GM12875 (cell line): ENCODE measurements at regions not wholly inside any gene's neighbourhood (a gene's known extent, or its start where the extent isn't known, plus 50 kb on each side); places are given as distances from the start of the nearest gene placed in this dataset.
A peak's percentile ranks its signal among the peaks of the same experiment; 100 is the strongest.
"Not testable (repeated sequence)": the region's sequence is repeated elsewhere in the genome, so short reads cannot be mapped to it uniquely, and the experiment has no call there.

Experiments used
- H3K4me3 ChIP-seq: one replicate; pipeline ENCODE4 v1.5.1; 2011; ENCODE audit warnings: low read depth, low read length, control low read depth
- TF ChIP-seq, protein P1 (sequence below): IDR thresholded peaks from 2 replicates; pipeline ENCODE4 v1.5.1; 2011; ENCODE audit warnings: low read depth, mild to moderate bottlenecking, control low read depth, inconsistent platforms, low read length, moderate library complexity, borderline replicate concordance; ENCODE audit not compliant: insufficient read depth

DNA sequence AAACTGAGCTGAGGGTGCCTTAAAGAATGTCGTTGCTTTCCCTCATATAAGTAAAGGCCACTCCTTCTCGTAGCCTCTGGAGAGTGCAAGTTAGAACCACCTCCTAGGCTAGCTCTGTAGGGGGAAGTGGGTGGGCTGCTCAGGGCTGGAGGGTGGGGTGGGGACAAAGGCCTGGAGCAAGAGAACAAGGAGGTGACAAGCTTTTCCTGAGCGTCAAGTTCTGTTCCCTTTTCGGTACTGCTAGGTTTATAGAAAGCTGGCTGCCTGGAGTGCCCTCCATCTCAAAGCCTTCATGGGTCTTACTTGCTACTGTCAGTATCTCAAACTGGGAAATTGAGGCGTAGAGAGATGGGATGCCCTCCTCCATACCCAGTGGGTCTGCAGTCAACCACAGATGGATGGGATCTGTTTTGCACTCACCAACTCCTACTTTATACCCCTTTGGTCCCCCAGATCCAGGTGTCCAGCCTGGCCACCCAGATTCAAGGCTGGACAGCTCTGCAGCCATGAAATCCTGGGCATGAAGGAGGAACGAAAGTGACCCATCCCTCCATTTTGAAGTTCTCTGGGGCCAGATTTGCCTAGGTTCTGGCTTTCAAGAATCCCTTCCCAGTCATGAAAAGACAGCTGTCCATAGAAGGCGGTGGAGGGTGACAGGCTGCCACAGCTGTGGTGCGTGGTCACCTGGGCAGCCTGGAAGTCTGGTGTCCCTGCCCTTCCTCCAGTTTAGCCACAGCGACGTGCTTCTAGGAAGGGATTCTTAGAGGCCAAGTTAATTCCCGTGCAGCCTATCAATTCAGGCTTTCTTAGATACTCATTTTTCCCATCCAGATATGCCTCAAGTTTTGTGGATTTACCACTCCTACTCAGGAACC is 117.8 kb downstream of the CRLF3 start:
- H3K4me3 ChIP-seq = not testable (repeated sequence)

DNA sequence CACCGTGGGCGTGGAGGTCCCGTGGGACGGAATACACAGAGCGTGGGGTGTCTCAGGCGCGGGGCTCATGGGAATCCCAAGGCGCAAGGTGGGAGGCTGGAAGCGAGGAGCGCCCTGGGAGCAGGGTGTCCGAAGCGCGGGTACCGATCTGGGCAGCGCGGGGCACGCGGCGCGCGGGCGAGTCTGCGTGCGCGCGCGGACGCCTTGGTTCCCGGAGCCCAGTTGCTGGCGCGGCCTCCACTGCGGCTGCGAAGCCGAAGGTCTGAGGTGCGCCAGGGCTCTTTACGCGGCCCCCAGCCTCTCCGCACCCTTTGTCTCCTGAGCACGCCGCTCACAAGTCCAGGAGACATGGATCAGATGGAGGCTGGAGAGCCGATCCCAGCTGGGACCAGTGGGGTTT is 118.5 kb downstream of the CRLF3 start:
- not testable (repeated sequence) for H3K4me3 ChIP-seq

DNA sequence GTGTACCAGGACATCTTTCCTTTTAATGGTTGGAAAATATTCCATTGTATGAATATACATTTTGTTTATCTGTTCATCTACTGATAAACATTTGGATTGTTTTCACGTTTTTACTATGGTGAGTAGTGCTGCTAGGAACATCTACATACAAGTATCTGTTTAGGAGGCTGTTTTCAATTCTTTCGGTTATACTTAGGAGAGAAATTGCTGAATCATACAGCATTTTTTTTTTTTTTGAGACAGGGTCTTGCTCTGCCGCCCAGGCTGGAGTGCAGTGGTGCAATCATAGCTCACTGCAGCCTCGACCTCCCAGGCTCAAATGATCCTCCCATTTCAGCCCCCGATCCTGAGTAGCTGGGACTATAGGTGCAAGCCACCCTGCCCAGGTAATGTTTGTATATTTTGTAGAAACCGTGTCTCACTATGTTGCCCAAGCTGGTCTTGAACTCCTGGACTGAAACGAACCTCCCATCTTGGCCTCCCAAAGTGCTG is 122.9 kb downstream of the CRLF3 start:
- H3K4me3 ChIP-seq = no peak overlapping the region
- TF ChIP-seq, protein P1, sequence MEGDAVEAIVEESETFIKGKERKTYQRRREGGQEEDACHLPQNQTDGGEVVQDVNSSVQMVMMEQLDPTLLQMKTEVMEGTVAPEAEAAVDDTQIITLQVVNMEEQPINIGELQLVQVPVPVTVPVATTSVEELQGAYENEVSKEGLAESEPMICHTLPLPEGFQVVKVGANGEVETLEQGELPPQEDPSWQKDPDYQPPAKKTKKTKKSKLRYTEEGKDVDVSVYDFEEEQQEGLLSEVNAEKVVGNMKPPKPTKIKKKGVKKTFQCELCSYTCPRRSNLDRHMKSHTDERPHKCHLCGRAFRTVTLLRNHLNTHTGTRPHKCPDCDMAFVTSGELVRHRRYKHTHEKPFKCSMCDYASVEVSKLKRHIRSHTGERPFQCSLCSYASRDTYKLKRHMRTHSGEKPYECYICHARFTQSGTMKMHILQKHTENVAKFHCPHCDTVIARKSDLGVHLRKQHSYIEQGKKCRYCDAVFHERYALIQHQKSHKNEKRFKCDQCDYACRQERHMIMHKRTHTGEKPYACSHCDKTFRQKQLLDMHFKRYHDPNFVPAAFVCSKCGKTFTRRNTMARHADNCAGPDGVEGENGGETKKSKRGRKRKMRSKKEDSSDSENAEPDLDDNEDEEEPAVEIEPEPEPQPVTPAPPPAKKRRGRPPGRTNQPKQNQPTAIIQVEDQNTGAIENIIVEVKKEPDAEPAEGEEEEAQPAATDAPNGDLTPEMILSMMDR = no peak

DNA sequence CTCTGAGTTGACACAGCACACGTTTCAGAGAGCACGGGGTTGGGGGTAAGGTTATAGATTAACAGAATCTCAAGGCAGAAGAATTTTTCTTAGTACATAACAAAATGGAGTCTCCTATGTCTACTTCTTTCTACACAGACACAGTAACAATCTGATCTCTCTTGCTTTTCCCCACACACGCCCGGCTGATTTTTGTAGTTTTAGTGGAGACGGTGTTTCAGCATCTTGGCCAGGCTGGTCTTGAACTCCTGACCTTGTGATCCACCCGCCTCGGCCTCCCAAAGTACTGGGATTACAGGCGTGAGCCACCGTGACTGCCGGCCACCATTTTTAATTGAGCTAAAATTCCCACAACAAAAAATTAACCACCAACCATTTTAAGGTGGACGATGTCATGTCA is 123.7 kb downstream of the CRLF3 start:
- not testable (repeated sequence) for H3K4me3 ChIP-seq

DNA sequence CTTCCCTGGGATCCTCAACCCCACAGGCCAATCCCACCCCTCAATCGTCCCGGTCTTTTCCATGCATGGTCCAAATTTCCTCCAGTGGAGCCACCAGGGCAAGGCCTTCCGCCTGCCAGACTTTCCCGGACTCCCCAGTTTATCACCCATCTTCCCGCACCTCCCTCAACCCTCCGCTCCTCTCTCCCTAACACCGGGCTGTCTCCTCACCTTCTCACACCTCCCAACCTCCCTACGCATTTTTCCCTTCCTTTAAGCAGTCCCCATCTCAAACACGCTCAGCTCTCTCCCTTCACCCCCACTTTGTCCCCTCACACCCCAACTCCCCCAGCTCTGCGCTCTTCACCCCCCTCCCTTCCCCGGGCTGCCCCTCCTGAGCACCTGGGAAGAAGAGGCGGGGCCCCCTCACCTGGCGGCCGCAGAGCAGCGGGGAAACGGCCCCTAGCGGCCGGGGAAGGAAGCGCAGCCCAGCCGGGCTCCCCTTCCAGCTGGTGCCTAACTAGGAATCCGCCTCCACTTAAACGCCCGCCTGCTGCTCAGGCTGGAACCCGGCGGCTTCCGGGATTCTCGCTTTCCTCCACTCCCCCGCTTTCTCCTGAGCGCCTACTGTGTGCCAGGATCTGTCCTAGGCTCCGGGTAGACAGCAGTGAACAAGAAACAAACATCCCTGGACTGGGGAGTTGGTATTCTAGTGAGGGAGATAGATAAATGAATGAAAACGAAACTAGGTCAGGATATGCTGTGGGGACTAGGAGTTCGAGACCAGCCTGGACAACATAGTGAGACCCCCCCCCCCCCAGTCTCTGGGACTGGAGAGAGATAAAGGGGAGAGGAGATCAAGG is 126.7 kb downstream of the CRLF3 start:
- TF ChIP-seq, protein P1 = peak; percentile 81
- H3K4me3 ChIP-seq = peak overlapping the region; percentile 34

DNA sequence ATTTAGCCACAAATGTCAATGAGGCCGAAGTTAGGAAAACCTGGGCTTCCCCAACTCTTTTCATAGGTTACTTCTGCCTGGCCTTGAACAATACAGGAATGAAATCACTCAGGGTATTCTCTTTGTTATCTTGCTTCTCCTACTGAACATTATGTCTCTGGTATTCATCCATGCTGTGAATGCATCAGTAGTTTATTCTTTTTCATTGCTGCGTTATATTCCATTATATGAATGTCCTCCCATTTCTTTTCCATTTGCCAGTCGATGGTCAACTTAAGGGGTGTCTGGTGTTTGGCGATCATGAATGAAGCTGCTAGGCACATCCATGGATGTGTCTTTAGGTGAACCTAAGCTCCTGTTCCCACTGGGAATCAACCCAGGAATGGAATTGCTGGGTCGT is 128.3 kb downstream of the CRLF3 start:
- TF ChIP-seq, protein P1 = no peak
- no peak overlapping the region for H3K4me3 ChIP-seq

DNA sequence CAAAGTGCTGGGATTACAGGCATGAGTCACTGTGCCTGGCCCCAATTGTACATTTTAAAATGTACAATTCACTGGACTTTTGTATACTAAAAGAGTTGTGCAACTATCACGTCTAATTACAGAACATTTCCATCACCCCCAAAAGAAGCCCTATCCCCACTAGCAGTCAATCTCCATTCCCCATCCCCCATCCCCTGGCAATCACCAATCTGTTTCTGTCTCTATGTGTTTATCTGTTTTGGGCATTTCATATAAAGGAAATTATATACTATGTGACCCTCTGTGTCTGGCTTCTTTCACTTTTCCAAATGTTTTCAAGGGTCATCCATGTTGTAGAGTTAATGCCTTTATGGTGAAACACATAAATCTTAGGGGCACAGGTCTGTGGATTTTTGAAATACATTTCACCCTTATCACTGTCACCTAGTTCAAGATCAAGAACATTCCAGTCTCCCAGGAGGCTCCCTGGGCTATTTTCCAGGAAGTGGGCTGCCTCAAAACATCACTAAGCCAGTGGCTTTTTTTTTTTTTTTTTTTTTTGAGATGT is 129.2 kb downstream of the CRLF3 start:
- H3K4me3 ChIP-seq = not testable (repeated sequence)

DNA sequence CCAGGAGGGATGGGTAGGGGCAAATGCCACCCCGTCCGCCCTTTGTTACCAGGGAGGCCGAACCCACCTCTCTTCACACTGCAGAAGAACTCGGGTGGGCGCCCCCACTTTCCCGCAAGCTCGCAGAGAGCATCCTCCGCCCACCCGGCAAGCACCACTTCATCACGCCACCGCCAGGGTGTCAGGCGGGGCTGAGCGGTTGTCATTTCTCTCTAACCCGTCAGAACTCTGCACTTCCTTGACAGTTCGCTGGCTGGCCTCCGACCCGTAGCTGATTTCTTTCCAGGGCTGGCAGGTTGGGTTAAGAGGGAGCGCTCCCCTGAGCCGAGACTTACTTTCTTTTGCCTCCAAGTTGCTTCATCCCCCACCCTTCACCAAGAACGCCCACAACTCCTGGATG is 130.7 kb downstream of the CRLF3 start:
- TF ChIP-seq, protein P1 = peak; percentile 49; the same call in 1 of the 2 replicates
- not testable (repeated sequence) for H3K4me3 ChIP-seq

DNA sequence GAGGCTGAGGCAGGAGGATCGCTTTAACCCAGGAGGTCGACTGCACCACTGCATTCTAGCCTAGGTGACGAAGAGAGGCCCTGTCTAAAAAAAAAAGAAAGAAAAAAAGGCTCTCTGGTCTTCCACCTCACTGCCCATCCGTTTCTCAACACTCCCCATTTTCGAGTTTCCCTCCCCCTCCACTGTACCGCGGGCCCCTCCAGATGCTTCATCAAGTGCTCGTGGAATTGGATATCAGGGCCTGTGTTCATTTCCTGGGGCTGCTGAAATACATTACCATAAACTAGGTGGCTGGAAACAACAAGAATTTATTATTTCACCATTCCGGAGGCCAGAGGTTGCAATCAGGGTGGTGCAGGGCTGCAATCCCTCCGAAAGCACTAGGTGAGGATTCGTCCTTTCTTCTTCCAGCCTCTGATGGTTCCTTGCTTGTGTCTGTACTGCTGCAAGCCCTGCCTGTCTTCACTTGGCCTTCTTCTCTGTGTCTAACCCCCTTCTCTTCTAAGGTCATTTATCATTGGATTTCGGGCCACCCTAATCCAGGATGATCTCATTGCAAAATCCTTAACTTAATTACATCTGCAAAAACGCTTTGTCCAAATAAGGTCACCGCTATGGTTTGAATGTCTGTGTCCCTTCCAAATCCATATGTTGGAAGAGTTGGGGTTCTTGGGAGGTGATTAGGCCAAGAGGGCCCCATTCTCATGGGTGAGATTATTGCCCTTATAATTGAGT is 135.1 kb downstream of the CRLF3 start:
- not testable (repeated sequence) for H3K4me3 ChIP-seq

DNA sequence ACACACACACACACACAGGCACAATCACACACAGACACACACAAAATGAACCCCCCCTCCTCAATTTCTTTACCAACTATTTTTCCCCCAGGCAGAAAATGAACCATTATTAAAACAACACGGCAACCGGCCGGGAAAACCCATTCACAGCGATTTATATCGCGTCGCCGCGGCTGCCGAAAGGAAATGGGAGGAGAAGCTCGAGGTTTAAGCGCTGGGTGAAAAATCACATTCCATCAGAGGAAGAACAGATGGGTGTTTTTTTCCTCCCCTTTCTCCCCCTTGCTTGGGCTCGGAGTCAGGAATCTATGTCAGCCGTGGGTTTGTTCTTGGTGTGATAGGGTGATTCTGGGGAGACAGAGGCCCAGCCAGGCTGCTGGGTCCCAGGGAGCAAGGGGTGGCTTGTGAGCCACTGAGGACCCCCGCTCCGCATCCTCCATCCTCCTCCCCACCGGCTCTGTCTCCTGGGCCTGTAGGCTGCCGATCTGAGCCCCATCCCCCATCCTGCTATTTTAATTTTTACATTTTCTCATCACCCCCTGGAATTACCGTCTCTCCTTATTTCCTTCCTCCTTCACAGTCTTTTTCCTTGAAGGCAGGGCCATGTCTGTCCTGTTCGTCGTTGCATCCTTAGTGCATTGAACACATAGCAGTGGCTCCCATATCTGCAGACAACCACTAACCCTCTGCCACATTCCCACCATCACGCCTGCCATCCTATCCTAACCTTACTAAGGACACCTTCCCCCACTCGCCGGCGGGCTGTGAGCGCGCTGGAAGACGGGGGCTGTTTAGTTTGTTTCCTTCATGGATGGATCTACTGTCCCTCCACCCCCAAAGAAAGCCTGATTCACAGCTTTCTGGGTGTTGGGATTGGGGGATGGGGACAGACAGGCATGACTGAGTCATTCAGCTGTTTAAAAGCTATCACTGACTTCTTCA is 137.7 kb downstream of the CRLF3 start:
- not testable (repeated sequence) for H3K4me3 ChIP-seq

DNA sequence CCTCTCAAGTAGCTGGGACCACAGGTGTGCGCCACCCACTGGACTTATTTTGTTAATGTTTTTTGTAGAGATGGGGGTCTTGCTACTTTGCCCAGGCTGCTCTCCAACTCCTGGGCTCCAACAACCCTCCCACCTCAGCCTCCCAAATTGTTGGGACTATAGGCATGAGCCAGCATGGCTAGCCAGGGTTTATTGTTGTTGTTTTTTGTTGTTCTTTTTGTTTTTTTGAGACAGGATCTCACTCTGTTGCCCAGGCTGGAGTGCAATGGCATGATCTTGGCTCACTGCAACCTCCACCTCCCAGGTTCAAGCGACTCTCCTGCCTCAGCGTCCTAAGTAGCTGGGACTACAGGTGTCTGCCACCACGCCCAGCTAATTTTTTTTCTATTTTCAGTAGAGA is 142.2 kb downstream of the CRLF3 start:
- H3K4me3 ChIP-seq = not testable (repeated sequence)

DNA sequence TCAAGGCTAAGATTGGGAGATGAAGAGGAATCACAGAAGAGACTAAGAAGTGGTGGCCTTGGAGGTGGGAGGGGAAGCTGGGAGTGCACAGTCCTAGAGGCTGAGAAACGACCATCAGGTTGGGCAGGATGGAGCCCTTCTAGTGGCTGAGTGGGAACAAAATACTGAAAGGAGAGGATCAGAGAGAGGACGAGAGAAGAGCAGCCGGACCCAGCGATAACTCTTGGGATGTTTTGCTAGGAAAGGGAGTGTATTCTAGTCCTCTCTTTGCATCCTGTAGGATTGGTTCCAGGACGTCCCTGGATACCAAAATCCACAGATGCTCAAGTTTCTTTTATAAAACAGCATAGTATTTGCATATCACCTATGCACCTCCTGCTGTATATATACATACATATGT is 143.8 kb downstream of the CRLF3 start:
- H3K4me3 ChIP-seq = not testable (repeated sequence)
